ENCODE measurements at regions not wholly inside any gene's neighbourhood (a gene's known extent, or its start where the extent isn't known, plus 50 kb on each side); places are given as distances from the start of the nearest gene placed in this dataset.

DNA sequence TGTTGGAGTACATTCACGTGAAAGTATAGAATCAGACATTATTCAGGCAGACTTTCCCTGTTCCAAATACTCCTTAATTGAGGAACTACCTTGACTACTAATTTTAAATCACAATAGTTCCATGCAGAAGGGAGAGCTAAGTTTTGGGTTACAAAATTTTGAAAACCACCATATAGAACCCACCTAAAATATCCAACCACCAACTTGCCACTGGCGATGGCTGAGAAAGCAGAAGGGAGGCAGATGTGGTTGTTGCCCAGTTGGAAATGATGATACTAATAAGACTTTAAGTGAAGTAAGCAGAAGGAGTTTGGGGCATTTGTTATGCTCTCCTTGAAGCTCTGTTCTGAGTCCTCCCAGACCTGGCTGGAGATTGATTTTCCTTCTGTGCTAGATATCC, 190.7 kb downstream of the HLX start:
- TF ChIP-seq, protein P1, sequence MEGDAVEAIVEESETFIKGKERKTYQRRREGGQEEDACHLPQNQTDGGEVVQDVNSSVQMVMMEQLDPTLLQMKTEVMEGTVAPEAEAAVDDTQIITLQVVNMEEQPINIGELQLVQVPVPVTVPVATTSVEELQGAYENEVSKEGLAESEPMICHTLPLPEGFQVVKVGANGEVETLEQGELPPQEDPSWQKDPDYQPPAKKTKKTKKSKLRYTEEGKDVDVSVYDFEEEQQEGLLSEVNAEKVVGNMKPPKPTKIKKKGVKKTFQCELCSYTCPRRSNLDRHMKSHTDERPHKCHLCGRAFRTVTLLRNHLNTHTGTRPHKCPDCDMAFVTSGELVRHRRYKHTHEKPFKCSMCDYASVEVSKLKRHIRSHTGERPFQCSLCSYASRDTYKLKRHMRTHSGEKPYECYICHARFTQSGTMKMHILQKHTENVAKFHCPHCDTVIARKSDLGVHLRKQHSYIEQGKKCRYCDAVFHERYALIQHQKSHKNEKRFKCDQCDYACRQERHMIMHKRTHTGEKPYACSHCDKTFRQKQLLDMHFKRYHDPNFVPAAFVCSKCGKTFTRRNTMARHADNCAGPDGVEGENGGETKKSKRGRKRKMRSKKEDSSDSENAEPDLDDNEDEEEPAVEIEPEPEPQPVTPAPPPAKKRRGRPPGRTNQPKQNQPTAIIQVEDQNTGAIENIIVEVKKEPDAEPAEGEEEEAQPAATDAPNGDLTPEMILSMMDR (IDR thresholded peaks at IDR 0.05): no peak
- no peak for TF ChIP-seq POLR2A (IDR thresholded peaks at IDR 0.05)

Measured in body of pancreas (tissue), 4 donors.